Activated naive CD8-positive, alpha-beta T cell (primary cell): ENCODE measurements at regions not wholly inside any gene's neighbourhood (a gene's known extent, or its start where the extent isn't known, plus 50 kb on each side); places are given as distances from the start of the nearest gene placed in this dataset.
A peak's percentile ranks its signal among the peaks of the same experiment; 100 is the strongest.

Source experiments
- H3K27ac Mint-ChIP-seq: one replicate; pipeline ENCODE4 v1.8.0; 2021; ENCODE audit warnings: mixed read lengths
- H3K27me3 Mint-ChIP-seq: one replicate; pipeline ENCODE4 v1.8.0; 2021; ENCODE audit warnings: mixed read lengths
- H3K36me3 Mint-ChIP-seq: one replicate; pipeline ENCODE4 v1.8.0; 2021; ENCODE audit warnings: mixed read lengths
- H3K4me1 Mint-ChIP-seq: one replicate; pipeline ENCODE4 v1.8.0; 2021; ENCODE audit warnings: low read depth, mixed read lengths
- H3K4me3 Mint-ChIP-seq: one replicate; pipeline ENCODE4 v1.8.0; 2021; ENCODE audit warnings: mild to moderate bottlenecking, mixed read lengths
- H3K9me3 Mint-ChIP-seq: one replicate; pipeline ENCODE4 v1.8.0; 2021; ENCODE audit warnings: low read depth, mixed read lengths

DNA sequence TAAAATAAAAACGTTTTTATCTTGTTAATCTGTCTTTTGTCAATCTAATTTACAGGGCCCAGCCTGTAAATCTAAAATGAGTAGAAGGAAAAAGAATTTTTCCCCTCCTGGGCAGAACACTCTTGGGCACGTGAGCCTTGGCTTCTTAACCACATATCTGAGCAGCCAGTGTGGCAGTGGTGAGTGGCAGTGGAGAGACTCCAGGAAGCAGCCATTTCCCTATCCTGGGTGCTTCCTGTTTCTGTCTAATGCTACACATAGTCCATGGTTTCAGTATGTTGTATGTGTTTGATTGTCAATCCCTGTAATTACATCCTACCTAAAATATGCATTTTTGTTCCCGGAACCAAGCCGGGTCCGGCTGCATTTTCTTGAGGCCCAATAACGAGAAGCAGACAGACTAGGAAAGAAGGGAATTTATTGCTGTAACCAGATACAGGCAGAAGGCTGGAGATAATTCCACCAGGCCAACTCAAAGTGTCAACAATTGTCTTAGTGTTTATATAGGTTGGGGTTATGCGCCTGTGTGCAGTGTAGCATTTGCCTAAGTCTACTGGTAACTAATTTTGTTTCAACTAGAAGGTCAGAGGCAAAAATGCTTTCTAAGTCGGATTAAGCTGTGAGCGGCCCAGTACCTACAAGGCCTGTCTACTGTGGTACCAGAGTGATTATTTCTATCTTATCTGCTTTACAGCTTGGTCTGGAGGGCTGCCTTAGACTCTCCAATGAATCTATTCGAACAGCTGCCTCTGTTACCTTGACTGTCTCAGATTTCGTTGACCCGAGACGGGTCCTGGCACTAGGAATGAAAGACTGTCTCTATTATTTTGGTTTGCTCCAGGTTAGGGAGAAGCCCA is 82.4 kb upstream of the RESF1 start:
- Mint-ChIP-seq H3K9me3 (peaks cover 11% of the 10 kb centered on the region), H3K27me3 (no peaks in the 10 kb centered on the region), H3K4me1 (peaks cover 52% of the 10 kb centered on the region), H3K27ac (peak overlapping the region; percentile 87), H3K4me3 (no peak overlapping the region), H3K36me3 (peaks cover 9% of the 10 kb centered on the region)

DNA sequence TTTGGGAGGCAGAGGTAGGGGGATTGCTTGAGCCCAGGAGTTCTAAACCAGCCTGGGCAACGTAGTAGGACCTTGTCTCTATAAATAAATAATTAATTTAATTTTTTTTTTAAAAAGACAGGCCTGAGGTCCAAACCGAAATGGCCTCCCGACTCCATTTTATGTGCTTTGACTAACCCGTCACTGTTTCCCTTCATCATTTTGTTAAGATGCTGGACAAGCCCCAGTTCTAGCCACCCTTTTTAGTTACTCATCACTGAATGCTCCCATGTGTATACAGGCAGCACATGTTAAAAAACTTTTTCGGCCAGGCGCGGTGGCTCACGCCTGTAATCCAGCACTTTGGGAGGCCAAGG is 83.6 kb upstream of the RESF1 start:
- no peaks in the 10 kb centered on the region for H3K27me3 Mint-ChIP-seq
- H3K9me3 Mint-ChIP-seq, result peaks cover 11% of the 10 kb centered on the region
- peak overlapping the region; percentile 100 for H3K27ac Mint-ChIP-seq
- H3K36me3 Mint-ChIP-seq, result peaks cover 9% of the 10 kb centered on the region
- peaks cover 52% of the 10 kb centered on the region for H3K4me1 Mint-ChIP-seq
- no peak overlapping the region for H3K4me3 Mint-ChIP-seq

DNA sequence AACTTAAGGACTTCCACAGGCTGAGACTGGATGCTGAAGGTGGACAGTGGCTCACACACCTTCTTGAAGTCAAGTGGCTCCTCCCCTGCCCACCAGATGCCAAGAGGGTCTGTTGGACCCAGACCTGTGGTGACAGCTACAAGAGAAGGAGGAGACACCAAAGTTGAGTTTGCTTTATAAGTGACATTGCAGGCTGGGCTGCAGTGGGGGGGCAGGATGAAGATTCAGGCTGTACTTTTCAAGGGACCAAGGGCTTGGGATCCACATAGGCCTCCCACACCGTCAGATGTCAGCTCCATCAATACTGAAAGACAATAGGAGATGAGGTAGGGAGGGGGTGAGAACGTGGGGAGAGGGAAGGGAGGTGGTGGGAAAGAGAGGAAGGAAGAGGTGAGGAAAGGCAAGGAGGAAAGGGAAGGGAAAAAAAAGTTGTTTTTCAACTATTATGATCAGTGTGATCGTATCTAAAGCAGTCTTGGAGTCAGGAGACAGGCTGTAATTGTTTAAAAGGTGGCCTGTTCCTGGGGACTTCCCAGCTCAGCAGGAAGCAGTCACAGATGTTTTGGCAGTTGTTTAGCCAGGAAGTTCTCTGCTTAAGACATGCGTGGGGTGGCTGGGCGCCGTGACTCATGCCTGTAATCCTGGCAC is 84.1 kb upstream of the RESF1 start:
- Mint-ChIP-seq H3K27me3 (no peaks in the 10 kb centered on the region), H3K36me3 (peaks cover 8% of the 10 kb centered on the region), H3K4me3 (peak overlapping the region; percentile 71), H3K4me1 (peaks cover 51% of the 10 kb centered on the region), H3K27ac (peak overlapping the region; percentile 100), H3K9me3 (peaks cover 9% of the 10 kb centered on the region)

DNA sequence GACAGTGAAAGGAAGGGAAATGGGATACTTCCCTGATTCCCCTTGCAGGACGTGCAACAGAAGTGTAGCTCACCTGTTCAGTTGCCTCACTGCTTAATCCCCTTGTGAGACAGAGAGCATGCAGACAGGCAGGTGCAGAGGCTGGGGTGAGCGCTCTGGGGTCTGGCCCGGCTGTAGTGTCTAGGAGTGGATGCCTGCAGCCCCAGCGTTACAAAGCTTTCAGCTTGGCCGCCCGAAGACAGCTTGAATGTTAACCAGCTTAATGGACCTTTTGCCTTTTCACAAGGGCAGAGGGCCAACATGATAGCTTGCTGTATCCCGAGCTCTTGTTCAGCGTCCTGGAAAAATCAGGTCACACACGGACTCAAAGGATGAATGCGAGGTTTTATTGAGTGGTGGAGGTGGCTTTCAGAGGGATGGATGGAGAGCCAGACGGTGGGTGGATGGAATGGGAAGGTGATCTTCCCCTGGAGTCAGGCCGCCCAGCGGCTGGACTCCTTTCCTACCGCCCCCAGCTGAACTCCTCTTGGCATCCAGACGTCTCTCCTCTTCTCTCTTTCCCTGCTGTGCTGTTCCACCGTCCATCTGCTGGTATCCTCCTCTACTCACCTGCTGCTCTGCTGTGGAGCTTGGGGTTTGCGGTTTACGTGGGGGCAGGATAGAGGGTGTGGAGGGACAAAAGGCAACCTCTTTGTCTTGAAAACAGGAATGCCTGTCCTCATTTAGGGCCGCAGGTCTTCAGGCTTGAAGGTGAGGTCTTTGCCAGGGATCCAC is 86.2 kb upstream of the RESF1 start:
- peak overlapping the region; percentile 72 for H3K27ac Mint-ChIP-seq
- H3K36me3 Mint-ChIP-seq, result no peaks in the 10 kb centered on the region
- H3K27me3 Mint-ChIP-seq, result no peaks in the 10 kb centered on the region
- no peak overlapping the region for H3K4me3 Mint-ChIP-seq
- H3K4me1 Mint-ChIP-seq, result peaks cover 39% of the 10 kb centered on the region
- no peaks in the 10 kb centered on the region for H3K9me3 Mint-ChIP-seq

DNA sequence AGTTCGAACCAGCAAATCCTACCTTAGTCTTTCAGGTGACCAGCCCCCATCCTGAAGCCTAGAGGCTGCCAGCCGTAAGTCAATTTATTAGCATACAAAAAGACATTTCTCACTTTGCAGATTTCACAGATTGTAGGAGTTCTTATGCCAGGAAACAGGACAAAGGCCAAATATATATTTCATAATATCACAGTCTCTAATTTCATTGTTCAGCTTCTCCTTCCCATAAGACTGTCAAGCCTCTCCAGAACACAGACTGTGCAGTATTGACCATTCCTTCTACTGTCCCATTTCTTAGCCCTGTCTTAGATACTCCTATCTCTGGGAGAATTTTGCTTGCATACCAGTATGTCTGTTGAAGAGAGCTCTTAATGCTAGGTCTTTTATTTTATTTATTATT is 89.2 kb upstream of the RESF1 start:
- no peak overlapping the region for H3K4me3 Mint-ChIP-seq
- H3K9me3 Mint-ChIP-seq, result no peaks in the 10 kb centered on the region
- no peaks in the 10 kb centered on the region for H3K27me3 Mint-ChIP-seq
- H3K36me3 Mint-ChIP-seq, result no peaks in the 10 kb centered on the region
- H3K4me1 Mint-ChIP-seq, result peaks cover 25% of the 10 kb centered on the region
- no peak overlapping the region for H3K27ac Mint-ChIP-seq

DNA sequence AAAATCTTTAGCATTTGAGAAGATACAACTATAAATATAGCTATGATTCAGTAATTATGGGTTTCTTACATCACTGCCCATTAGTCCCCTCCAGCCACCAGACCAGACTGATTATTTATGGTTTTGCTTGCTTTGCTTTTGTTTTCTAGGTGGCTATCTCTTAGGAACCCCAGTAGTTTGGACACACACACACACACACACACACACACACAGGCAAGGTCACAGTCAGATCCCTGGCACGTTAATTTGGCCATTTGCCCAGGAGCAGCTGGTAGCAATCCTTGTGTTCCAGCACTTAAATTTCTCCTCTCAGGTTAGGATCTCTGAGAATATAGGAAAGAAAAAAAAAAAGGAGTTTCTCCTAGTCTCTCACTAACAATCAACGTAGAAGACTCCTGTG is 90.2 kb upstream of the RESF1 start:
- Mint-ChIP-seq H3K9me3 (no peaks in the 10 kb centered on the region), H3K27me3 (no peaks in the 10 kb centered on the region), H3K4me1 (peaks cover 14% of the 10 kb centered on the region), H3K4me3 (no peak overlapping the region), H3K36me3 (peaks cover 2% of the 10 kb centered on the region), H3K27ac (no peak overlapping the region)

DNA sequence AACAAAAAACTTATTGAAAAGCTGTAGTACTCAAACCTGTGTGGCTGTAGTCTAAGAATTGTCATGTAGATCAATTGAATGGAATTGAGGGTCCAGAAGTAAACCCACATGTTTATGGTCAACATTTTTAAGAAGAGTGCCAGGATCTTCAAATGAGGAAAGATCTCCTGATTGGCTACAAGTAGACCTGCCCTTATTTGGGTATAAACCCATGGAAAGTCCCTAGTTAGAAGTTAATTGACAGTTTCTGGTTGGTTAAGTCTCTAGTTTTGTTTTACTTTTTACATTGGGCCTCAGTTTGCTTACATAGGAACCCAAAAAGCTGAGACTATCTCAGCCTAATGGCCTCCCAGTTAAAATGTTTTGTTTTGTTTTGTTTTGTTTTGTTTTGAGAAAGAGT is 91.9 kb upstream of the RESF1 start:
- Mint-ChIP-seq H3K27me3 (no peaks in the 10 kb centered on the region), H3K9me3 (no peaks in the 10 kb centered on the region), H3K4me3 (no peak overlapping the region), H3K4me1 (peaks cover 9% of the 10 kb centered on the region), H3K27ac (no peak overlapping the region), H3K36me3 (peaks cover 3% of the 10 kb centered on the region)

DNA sequence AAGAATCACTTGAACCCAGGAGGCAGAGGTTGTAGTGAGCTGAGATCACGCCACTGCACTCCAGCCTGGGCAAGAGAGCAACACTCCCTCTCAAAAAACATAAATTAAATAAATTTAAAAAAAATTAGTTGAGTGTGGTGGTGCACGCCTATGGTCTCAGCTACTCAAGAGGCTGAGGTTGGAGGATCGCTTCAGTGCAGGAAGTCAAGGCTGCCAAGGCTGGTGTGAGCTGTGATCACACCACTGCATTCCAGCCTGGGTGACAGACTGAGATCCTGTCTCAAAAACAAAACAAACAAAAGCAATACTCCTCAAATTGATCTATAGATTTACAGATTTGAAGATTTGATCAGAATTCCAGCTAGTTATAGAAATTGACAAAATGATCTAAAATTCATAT is 92.7 kb upstream of the RESF1 start:
- Mint-ChIP-seq H3K9me3 (no peaks in the 10 kb centered on the region), H3K27ac (no peak overlapping the region), H3K27me3 (no peaks in the 10 kb centered on the region), H3K4me3 (no peak overlapping the region), H3K36me3 (peaks cover 4% of the 10 kb centered on the region), H3K4me1 (peaks cover 10% of the 10 kb centered on the region)

DNA sequence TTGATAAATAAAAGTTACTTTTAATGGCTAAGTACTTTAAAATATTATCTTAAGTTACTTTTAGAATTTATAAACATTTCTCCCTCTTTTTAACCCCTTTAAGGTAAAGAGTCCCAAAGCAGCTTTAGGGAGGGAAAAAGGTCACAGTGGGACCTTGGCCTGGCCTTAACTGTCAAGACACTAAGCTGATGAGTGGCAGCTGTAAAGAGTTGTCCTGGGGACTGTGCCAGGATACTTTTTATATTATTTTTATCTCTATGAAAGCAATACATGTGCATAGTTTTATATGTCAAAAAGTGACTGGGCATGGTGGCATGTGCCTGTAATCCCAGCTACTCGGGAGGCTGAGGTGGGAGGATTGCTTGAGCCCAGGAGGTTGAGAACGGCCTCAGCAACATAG is 94.2 kb upstream of the RESF1 start:
- H3K4me1 Mint-ChIP-seq, result peaks cover 22% of the 10 kb centered on the region
- H3K36me3 Mint-ChIP-seq, result peaks cover 4% of the 10 kb centered on the region
- no peak overlapping the region for H3K4me3 Mint-ChIP-seq
- no peaks in the 10 kb centered on the region for H3K9me3 Mint-ChIP-seq
- no peak overlapping the region for H3K27ac Mint-ChIP-seq
- H3K27me3 Mint-ChIP-seq, result no peaks in the 10 kb centered on the region

DNA sequence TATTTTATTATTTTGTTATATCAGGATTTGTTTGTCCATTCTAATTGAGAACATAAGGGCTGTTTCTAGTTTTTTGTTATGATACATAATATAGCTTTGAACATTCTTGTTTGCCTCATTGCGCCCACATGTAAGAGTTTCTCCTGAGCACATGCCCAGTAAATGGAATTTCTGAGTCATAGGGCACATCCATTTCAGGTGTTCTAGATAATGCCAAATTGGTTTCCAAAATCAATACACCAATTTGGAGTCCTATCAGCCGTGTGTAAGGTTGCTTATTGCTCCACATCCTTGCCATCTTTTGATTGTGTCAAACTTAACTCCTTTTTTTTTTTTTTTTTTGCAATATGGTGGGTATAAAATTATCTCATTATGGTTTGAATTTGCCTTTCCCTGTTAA is 97.9 kb upstream of the RESF1 start:
- H3K4me3 Mint-ChIP-seq, result no peak overlapping the region
- H3K4me1 Mint-ChIP-seq, result peaks cover 19% of the 10 kb centered on the region
- H3K27ac Mint-ChIP-seq, result peak overlapping the region; percentile 85
- peaks cover 4% of the 10 kb centered on the region for H3K36me3 Mint-ChIP-seq
- peaks cover 4% of the 10 kb centered on the region for H3K9me3 Mint-ChIP-seq
- no peaks in the 10 kb centered on the region for H3K27me3 Mint-ChIP-seq

DNA sequence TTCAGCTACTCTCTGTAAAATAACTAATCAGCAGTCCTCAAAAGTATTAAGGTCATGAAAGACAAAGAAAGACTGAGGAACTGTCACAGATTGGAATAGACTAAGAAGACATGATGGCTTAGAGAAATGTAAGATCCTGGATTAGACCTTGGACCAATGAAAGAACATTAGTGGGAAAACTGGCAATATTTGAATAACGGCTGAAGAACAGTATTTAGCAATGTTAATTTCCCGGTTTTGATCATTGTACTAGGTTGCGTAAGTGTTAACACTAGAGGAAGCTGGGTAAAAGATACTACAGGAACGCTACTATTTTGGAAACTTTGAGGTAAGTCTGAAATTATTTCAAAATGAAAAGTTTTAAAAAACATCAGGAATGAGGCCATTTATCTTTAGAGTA is 98.8 kb upstream of the RESF1 start:
- H3K27ac Mint-ChIP-seq, result no peak overlapping the region
- H3K9me3 Mint-ChIP-seq, result peaks cover 4% of the 10 kb centered on the region
- peaks cover 4% of the 10 kb centered on the region for H3K36me3 Mint-ChIP-seq
- H3K4me3 Mint-ChIP-seq, result no peak overlapping the region
- H3K4me1 Mint-ChIP-seq, result peaks cover 19% of the 10 kb centered on the region
- H3K27me3 Mint-ChIP-seq, result no peaks in the 10 kb centered on the region

DNA sequence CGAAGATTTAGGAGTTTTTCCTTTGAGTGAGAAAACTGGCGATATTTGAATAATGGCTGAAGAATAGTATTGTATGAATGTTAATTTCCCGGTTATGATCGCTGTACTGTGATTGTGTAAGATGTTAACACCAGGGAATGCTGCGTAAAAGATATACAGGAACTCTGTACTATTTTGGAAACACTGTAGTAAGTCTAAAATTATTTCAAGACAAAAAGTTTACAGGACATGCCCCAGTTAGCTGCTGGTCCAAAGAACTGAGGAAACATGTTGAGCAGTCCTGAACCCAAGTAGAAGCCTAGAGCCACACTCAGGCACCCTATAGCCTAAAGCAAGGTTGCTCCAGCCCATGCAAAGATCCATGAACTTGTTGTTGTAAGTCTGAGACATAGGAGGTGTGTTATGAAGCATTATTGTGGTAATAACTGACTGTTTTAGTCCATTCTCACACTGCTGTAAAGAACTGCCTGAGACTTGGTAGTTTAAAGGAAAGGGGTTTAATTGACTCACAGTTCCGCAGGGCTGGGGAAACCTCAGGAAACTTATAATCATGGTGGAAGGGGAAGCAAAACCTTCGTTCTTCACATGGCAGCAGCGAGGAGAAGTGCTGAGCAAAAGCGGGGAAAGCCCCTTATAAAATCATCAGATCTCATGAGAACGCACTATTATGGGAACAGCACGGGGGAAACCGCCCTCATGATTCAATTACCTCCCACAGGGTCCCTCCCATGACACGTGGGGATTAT is 99.8 kb upstream of the RESF1 start:
- Mint-ChIP-seq H3K27me3 (no peaks in the 10 kb centered on the region), H3K9me3 (peaks cover 4% of the 10 kb centered on the region), H3K4me3 (no peak overlapping the region), H3K36me3 (peaks cover 4% of the 10 kb centered on the region), H3K4me1 (peaks cover 19% of the 10 kb centered on the region), H3K27ac (peak overlapping the region; percentile 34)

DNA sequence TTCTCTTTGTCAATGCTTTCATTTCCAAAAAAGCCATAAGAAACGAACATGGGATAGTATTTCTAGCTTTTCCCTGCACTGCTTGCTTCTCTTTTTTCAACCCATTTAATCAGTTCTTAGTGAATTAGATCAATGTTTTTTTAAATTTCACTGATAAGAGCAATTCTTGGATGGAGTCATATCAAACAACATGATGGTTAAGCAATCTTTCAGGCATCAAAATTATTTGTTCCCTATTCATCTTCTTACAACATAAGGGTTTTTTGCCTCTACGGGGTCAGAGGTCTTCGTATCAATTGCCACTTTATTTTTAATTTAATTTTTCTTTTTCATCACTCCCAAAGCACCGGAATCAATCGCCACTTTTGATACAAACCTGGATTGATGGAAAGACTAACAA is 103.8 kb upstream of the RESF1 start:
- peak overlapping the region; percentile 10 for H3K27ac Mint-ChIP-seq
- peaks cover 18% of the 10 kb centered on the region for H3K9me3 Mint-ChIP-seq
- no peaks in the 10 kb centered on the region for H3K27me3 Mint-ChIP-seq
- H3K4me3 Mint-ChIP-seq, result no peak overlapping the region
- H3K4me1 Mint-ChIP-seq, result peaks cover 8% of the 10 kb centered on the region
- peaks cover 10% of the 10 kb centered on the region for H3K36me3 Mint-ChIP-seq

DNA sequence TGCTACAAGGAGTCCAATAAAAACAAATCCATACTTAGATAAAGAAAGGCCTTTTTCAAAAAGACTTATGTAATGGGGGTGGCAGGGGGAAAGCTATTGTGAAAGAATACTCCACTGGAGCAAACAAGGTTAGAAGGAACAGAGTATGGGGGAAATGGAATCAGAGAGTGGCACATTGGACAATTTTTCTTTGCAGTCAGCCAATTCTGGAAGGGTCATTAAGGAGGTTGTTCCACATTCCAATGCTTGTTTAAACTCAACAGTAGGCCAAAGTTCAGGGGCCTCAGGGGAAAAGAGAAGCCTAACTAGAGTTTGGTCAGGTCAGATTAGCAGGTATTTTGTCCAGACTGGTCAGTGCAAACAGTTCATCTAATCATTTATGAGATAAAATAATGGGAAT is 105.2 kb upstream of the RESF1 start:
- peaks cover 14% of the 10 kb centered on the region for H3K9me3 Mint-ChIP-seq
- no peaks in the 10 kb centered on the region for H3K4me1 Mint-ChIP-seq
- H3K27ac Mint-ChIP-seq, result no peak overlapping the region
- no peaks in the 10 kb centered on the region for H3K27me3 Mint-ChIP-seq
- H3K4me3 Mint-ChIP-seq, result no peak overlapping the region
- H3K36me3 Mint-ChIP-seq, result peaks cover 10% of the 10 kb centered on the region

DNA sequence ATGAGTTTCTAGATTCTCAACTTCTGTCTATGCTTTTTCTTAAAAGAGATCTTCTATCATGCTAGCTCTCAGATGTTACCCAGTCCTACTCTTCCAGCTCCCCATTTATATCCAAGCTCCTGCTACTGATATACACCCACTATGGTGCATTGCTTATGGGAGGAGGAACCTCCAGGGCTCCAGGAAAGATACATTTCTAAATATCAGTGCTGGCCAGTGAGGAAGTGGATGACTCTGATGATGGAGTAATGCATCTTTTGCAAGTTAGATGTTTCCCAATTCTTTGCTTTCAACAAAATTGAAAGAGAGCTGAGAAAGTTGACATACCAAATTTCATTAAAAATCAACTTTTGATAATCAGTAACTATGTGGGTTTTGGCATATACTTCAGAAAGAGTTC is 105.7 kb upstream of the RESF1 start:
- Mint-ChIP-seq H3K4me3 (no peak overlapping the region), H3K27me3 (no peaks in the 10 kb centered on the region), H3K9me3 (peaks cover 14% of the 10 kb centered on the region), H3K27ac (no peak overlapping the region), H3K36me3 (peaks cover 10% of the 10 kb centered on the region), H3K4me1 (no peaks in the 10 kb centered on the region)
